Gastroesophageal sphincter (tissue), 3 donors: ENCODE measurements at regions not wholly inside any gene's neighbourhood (a gene's known extent, or its start where the extent isn't known, plus 50 kb on each side); places are given as distances from the start of the nearest gene placed in this dataset.

Experiments
- POLR2A ChIP-seq, 2 donors: fragments of 450-650 bp; IDR thresholded peaks; one replicate each; pipeline ENCODE4 v1.6.1; 2017; ENCODE audit warnings: antibody characterized with exemption in 2 of 2, mild to moderate bottlenecking in 2 of 2, moderate library complexity in 1 of 2
- POLR2AphosphoS5 ChIP-seq: sonication (generic); formaldehyde crosslinking; IDR thresholded peaks from one replicate; pipeline ENCODE4 v1.6.1; 2017; ENCODE audit warnings: antibody characterized with exemption
- TF ChIP-seq, protein P1 (sequence below), 4 experiments: fragments of 200-600 bp in 2 of 4; fragments of 450-650 bp in 2 of 4; sonication (generic) in 1 of 4; IDR thresholded peaks; one replicate each; pipeline ENCODE4 v1.5.1; 2017 to 2019; ENCODE audit warnings: antibody characterized with exemption in 4 of 4, mild to moderate bottlenecking in 2 of 4, moderate library complexity in 2 of 4

DNA sequence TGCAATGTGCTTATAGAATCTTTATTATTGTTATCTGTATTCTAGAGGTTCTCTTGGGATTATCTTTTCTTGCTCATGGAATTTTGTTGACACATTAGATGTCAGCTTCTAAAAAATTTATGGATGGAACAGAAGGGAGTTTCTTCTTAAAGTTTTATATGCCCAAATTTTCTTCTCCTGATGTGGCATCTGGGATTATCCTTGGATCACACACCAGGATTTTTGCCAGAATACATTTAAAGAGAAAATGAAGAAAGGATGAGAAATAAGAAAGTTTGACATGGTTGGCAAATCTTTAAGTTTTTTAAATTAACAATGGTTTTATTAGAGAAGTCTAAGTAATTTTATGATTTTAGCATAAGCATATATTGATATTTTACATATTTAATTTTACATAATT lies 706.7 kb upstream of the TMEFF2 start:
- TF ChIP-seq POLR2A (IDR thresholded peaks at IDR 0.05) (no peak), POLR2AphosphoS5 (no peak)
- TF ChIP-seq, protein P1, sequence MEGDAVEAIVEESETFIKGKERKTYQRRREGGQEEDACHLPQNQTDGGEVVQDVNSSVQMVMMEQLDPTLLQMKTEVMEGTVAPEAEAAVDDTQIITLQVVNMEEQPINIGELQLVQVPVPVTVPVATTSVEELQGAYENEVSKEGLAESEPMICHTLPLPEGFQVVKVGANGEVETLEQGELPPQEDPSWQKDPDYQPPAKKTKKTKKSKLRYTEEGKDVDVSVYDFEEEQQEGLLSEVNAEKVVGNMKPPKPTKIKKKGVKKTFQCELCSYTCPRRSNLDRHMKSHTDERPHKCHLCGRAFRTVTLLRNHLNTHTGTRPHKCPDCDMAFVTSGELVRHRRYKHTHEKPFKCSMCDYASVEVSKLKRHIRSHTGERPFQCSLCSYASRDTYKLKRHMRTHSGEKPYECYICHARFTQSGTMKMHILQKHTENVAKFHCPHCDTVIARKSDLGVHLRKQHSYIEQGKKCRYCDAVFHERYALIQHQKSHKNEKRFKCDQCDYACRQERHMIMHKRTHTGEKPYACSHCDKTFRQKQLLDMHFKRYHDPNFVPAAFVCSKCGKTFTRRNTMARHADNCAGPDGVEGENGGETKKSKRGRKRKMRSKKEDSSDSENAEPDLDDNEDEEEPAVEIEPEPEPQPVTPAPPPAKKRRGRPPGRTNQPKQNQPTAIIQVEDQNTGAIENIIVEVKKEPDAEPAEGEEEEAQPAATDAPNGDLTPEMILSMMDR (IDR thresholded peaks at IDR 0.05), result no peak
